Activated CD4-positive, alpha-beta T cell treated with anti-CD3 and anti-CD28 coated beads, Interleukin-2, Interleukin-4, amounts not matched to agents 100 ng/mL and 50 ng/mL, durations not matched to agents 16 hours and 8 hours (primary cell): ENCODE measurements at regions not wholly inside any gene's neighbourhood (a gene's known extent, or its start where the extent isn't known, plus 50 kb on each side); places are given as distances from the start of the nearest gene placed in this dataset.
A peak's percentile ranks its signal among the peaks of the same experiment; 100 is the strongest.

Experiments
- DNase-seq: peaks from one replicate; pipeline ENCODE4 v3.0.0-alpha.2; 2020; ENCODE audit warnings: low spot score

- no peak for DNase-seq
Observed at GRCh38 chr13:24081387-24081786, 79.1 kb upstream of the SPATA13 start.

- no peak for DNase-seq
Observed at GRCh38 chr13:24083141-24083540, 77.4 kb upstream of the SPATA13 start.

GRCh38 chr13:24083722-24084421 lies 76.6 kb upstream of the SPATA13 start:
- no peak for DNase-seq

- no peak for DNase-seq
Observed at GRCh38 chr13:24085662-24086061, 74.9 kb upstream of the SPATA13 start.

GRCh38 chr13:24086642-24087041 lies 73.9 kb upstream of the SPATA13 start:
- no peak for DNase-seq

GRCh38 chr13:24087605-24088225 lies 72.8 kb upstream of the SPATA13 start:
- no peak for DNase-seq

- no peak for DNase-seq
Observed at GRCh38 chr13:24090049-24090448, 70.5 kb upstream of the SPATA13 start.

- no peak for DNase-seq
Observed at GRCh38 chr13:24091080-24091479, 69.4 kb upstream of the SPATA13 start.

GRCh38 chr13:24092108-24092507 lies 68.4 kb upstream of the SPATA13 start:
- DNase-seq, result no peak

- no peak for DNase-seq
Observed at GRCh38 chr13:24093047-24093446, 67.5 kb upstream of the SPATA13 start.

GRCh38 chr13:24096659-24097058 lies 63.9 kb upstream of the SPATA13 start:
- DNase-seq, result no peak

- peak; percentile 84 for DNase-seq
Observed at GRCh38 chr13:24097064-24097463, 63.5 kb upstream of the SPATA13 start.

GRCh38 chr13:24097667-24098066 lies 62.9 kb upstream of the SPATA13 start:
- peak; percentile 83 for DNase-seq

- DNase-seq, result no peak
Observed at GRCh38 chr13:24099490-24099889, 61.0 kb upstream of the SPATA13 start.

- no peak for DNase-seq
Observed at GRCh38 chr13:24100188-24100587, 60.3 kb upstream of the SPATA13 start.

- no peak for DNase-seq
Observed at GRCh38 chr13:24103782-24104372, 56.6 kb upstream of the SPATA13 start.

GRCh38 chr13:24104723-24105122 lies 55.8 kb upstream of the SPATA13 start:
- DNase-seq, result no peak

GRCh38 chr13:24106429-24106828 lies 54.1 kb upstream of the SPATA13 start:
- DNase-seq, result no peak

GRCh38 chr13:24107955-24108614 lies 52.4 kb upstream of the SPATA13 start:
- no peak for DNase-seq

- DNase-seq, result no peak
Observed at GRCh38 chr13:24108615-24108965, 51.9 kb upstream of the SPATA13 start.

- DNase-seq, result no peak
Observed at GRCh38 chr13:24110011-24110410, 50.5 kb upstream of the SPATA13 start.
